GM20000 (cell line): ENCODE measurements at regions not wholly inside any gene's neighbourhood (a gene's known extent, or its start where the extent isn't known, plus 50 kb on each side); places are given as distances from the start of the nearest gene placed in this dataset.
"Not testable (repeated sequence)": the region's sequence is repeated elsewhere in the genome, so short reads cannot be mapped to it uniquely, and the experiment has no call there.

Experiments
- DNase-seq: peaks from one replicate; pipeline ENCODE4 v3.0.0; 2012; ENCODE audit warnings: low spot score
- TF ChIP-seq, protein P1 (sequence below): IDR thresholded peaks from 2 replicates; pipeline ENCODE4 v1.5.1; 2012; ENCODE audit warnings: mild to moderate bottlenecking, control low read depth; ENCODE audit errors: extremely low read depth, missing control alignments

DNA sequence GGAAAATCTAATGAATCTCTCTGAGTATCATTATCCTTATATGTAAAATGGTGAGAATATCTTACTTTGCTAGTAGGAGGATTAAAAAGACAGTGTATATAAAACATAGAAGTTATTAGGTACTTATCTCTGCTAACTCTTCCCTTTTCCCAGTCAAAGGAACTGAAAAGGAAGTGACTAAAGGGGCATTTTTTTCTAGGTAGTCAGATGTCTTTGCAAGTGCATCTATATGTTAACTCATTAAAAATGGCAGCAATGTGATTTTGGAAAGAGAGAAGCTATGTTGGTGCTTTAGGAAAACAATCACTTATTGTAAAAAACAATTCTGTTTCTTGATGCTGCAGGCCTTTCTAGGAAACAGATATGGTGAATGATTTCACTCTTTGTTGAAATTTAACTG lies 180.9 kb downstream of the SAMD5 start:
- no peak for DNase-seq
- TF ChIP-seq, protein P1, sequence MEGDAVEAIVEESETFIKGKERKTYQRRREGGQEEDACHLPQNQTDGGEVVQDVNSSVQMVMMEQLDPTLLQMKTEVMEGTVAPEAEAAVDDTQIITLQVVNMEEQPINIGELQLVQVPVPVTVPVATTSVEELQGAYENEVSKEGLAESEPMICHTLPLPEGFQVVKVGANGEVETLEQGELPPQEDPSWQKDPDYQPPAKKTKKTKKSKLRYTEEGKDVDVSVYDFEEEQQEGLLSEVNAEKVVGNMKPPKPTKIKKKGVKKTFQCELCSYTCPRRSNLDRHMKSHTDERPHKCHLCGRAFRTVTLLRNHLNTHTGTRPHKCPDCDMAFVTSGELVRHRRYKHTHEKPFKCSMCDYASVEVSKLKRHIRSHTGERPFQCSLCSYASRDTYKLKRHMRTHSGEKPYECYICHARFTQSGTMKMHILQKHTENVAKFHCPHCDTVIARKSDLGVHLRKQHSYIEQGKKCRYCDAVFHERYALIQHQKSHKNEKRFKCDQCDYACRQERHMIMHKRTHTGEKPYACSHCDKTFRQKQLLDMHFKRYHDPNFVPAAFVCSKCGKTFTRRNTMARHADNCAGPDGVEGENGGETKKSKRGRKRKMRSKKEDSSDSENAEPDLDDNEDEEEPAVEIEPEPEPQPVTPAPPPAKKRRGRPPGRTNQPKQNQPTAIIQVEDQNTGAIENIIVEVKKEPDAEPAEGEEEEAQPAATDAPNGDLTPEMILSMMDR = no peak

DNA sequence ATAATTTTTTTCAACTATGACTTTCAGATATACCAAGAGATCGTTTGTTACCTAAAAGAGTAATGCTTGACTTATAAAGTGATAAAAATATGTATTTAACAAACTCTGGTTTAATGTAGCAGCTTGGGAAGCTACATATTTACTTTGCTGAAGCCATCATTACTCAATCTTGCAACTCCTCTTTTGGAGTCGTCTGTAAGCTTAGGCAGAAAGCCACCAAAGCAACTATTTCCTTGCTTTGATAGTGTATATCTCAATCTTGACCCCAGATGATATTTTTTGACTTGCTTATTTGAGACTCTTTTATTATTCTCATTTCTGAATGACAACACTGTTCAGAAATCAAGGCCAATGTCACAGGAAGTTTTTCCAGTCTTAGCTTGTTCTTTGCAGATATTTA lies 183.0 kb downstream of the SAMD5 start:
- DNase-seq = no peak
- TF ChIP-seq, protein P1 = no peak

DNA sequence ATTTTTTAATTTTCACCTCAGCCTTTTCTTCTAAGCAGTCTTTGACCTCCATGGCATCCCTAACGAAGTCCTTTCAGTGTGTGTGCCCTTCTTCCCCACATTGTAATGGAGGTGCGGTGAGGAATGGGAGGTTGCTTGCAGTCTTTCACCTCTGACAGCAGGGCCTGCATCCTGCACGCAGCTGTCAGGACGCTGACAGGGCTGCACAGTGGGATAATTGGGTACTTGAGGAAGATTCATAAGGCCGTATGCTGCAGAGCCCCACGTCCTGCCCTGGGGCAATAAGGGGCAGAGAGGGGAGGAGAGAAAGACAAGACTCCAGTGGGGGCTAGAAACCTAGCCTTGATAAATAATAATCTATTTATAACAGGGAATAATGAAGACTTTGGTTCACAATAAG lies 184.7 kb downstream of the SAMD5 start:
- no peak for DNase-seq
- TF ChIP-seq, protein P1 = no peak

DNA sequence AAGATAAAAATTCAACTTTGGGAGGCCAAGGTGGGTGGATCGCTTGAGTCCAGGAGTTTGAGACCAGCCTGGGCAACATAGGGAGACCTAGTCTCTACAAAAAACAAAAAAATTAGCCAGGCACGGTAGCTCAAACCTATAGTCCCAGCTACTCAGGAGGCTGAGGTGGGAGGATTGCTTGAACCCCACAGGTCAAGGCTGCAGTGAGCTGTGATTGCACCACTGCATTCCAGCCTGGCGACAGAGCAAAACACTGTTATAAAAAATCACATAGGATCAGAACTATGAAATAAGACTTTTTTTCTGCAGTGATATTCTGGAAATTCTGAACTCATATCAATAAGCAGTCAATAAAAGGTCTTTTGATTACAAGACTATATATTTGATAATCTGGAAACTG lies 186.1 kb downstream of the SAMD5 start:
- DNase-seq = not testable (repeated sequence)

DNA sequence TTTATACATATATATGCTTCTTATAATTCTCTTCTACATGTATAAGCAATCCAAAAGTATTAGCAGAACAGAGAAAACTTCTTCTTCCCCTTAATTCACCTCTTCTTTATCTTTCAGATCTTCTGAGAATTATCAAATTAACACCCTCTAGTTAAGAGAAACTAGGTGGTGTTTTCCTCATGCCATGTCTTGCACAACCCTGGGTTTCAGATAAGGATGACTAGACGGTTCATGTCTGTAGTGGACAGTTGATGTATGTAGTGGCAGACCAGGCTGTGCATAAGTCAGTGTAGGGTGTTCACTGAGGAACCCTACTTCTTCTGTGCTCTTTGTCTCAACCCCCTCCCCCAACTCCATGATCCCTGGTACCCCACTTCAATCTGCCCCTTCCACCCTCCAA lies 187.3 kb downstream of the SAMD5 start:
- TF ChIP-seq, protein P1 = no peak
- DNase-seq = no peak

DNA sequence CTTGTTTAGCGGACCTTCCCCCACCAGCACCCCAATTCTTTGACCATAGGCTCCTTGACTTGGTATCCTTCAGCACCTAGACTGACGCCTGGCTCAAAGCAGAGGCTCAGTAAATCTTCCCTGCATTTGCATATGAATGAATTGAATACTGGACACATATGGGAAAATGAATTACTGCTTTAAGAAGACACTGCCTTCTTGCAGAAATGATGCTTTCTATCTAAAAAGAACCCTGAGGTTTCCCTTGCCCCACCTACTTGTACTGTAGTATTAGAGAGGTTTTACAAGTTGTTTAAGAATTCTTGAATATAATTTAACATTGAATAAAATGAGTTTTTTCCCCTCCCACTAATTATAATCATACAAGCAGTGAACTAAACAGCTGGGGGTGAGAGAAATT lies 190.7 kb downstream of the SAMD5 start:
- TF ChIP-seq, protein P1 = no peak
- no peak for DNase-seq

DNA sequence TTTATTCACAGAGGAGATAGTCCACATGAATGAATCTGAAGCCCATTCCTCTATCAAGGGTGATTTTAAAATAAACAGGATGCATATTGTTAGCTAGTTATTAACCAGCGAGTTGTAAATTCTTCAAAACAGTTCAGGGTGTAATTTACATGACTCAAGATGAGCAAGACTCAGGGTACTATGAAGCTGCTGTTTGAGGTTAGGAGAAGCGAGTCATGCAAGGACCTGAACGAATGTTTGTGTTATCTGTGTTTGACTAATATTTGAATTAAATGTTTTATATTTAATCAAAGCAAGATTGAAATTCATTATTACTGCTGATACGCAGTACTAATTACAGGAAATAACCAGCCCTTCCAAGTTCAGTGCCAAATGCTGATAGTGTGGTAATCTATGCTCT lies 191.1 kb downstream of the SAMD5 start:
- TF ChIP-seq, protein P1 = no peak
- no peak for DNase-seq

DNA sequence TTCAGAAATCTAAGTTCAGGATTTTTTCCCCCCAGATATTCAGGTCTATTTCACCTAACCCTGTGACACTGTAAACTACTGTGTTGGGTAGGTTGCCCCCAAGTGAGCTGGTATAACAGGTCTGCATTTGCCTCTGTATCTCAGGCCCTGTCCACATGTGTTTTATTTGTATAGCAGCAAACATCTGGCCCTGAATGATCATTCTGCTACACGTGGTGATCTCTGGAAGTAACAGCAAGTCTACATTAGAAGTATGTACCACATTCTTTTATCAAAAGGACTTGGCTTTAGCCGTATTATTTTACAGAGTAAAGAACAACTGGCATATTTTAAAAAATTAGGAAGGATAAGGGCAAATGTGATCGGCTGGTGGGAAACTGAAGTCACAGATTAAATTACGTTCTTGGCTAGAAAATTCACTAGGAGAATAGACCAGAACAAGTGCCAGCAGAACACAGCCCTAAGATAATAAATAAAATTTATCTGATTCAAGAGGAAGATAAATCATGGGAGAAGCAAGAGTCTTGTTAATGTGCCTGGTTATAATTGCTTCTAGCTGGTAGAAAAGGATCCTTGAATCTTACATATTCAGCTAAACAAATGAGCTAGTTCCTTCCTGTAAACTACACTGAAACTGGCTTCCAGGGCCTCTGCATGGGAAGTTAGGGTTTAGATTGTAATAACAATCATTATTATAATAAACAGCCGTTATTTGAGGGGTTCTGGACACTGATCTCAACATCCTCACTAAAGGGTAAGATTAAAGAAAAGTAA lies 192.1 kb downstream of the SAMD5 start:
- TF ChIP-seq, protein P1 = no peak
- DNase-seq = no peak
